ENCODE measurements at regions not wholly inside any gene's neighbourhood (a gene's known extent, or its start where the extent isn't known, plus 50 kb on each side); places are given as distances from the start of the nearest gene placed in this dataset.

GRCh38 chr10:58943256-58943890 lies 233.1 kb upstream of the PHYHIPL start:
- TF ChIP-seq POLR2AphosphoS5 (IDR thresholded peaks at IDR 0.05) (no peak), POLR2A (IDR thresholded peaks at IDR 0.05) (no peak), CTCF (IDR thresholded peaks at IDR 0.05) (no peak)
